ENCODE measurements at regions not wholly inside any gene's neighbourhood (a gene's known extent, or its start where the extent isn't known, plus 50 kb on each side); places are given as distances from the start of the nearest gene placed in this dataset.

- TF ChIP-seq CTCF (IDR thresholded peaks at IDR 0.05) (no peak), ZFX (IDR thresholded peaks at IDR 0.05; ENCODE audit: borderline replicate concordance) (no peak)
Measured at GRCh38 chr4:74858921-74859562, 64.7 kb upstream of the BTC start.

Data from 22Rv1 (cell line).